Heart left ventricle (tissue), 13 donors: ENCODE measurements at regions not wholly inside any gene's neighbourhood (a gene's known extent, or its start where the extent isn't known, plus 50 kb on each side); places are given as distances from the start of the nearest gene placed in this dataset.

ENCODE experiments used
- POLR2A ChIP-seq, 2 donors: fragments of 450-650 bp; IDR thresholded peaks; one replicate each; pipeline ENCODE4 v1.6.1; 2017; ENCODE audit warnings: antibody characterized with exemption in 2 of 2, mild to moderate bottlenecking in 2 of 2, moderate library complexity in 2 of 2
- TF ChIP-seq, protein P1 (sequence below), 12 donors: fragments of 200-600 bp; sonication (generic) in 4 of 12; IDR thresholded peaks; one replicate each; pipeline versions ENCODE4 v1.5.0 to v1.8.0; 2018 to 2022; ENCODE audit warnings: antibody characterized with exemption in 12 of 12, mild to moderate bottlenecking in 5 of 12
- donor health status: ischemic (EF 13 %, LVEDD 7.1; RV severe dilation, severe dysfunction).
- donor health status: DM: no; HTN: yes; CAD: no.
- donor health status: DM: no; HTN: no; CAD: no.
- donor health status: ischemic (EF 25% LVEDD 6.9; RV normal size, moderate dysfunction).
- donor health status: ischemic (EF 25% LVEDD 5.7; RV mildly dilated, moderate dysfunction).
- donor health status: ischemic (EF 35%, LVEDD 5.7; RV mildly dilated, moderate dysfunction).
- donor health status: nonischemic (EF 11% LVEDD 7.7; RV severe dilation, severe dysfunction).
- donor health status: DM: yes; HTN: yes; CAD: no.
- donor health status: PGD.
- donor health status: ischemic (EF 29% LVEDD 5.4; RV normal size, mild dysfunction).
- donor health status: nonischemic (EF 23%, LVEDD 6.1; RV moderate dilation, normal function).

DNA sequence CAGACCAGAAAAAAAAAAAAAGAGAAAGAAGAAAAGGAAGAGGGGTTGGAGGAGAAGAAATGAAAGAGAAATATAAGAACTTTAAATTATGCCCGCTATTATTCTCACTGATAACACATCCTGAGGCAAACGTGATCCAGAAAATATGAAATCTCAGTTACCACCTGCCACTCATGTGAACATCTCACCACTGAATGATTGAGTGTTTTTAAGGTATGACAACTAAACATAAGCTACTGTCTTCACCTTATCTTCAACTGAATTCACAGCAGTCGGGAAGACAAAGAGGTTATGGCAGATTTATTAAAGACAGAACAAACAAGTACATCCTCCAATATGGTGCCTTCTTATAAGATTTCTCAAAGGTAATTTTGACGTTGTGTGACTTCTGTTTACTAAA lies 327.9 kb downstream of the TMEM161B start:
- TF ChIP-seq, protein P1, sequence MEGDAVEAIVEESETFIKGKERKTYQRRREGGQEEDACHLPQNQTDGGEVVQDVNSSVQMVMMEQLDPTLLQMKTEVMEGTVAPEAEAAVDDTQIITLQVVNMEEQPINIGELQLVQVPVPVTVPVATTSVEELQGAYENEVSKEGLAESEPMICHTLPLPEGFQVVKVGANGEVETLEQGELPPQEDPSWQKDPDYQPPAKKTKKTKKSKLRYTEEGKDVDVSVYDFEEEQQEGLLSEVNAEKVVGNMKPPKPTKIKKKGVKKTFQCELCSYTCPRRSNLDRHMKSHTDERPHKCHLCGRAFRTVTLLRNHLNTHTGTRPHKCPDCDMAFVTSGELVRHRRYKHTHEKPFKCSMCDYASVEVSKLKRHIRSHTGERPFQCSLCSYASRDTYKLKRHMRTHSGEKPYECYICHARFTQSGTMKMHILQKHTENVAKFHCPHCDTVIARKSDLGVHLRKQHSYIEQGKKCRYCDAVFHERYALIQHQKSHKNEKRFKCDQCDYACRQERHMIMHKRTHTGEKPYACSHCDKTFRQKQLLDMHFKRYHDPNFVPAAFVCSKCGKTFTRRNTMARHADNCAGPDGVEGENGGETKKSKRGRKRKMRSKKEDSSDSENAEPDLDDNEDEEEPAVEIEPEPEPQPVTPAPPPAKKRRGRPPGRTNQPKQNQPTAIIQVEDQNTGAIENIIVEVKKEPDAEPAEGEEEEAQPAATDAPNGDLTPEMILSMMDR (IDR thresholded peaks at IDR 0.05), result no peak
- TF ChIP-seq POLR2A (IDR thresholded peaks at IDR 0.05), result no peak
